ENCODE measurements at regions not wholly inside any gene's neighbourhood (a gene's known extent, or its start where the extent isn't known, plus 50 kb on each side); places are given as distances from the start of the nearest gene placed in this dataset.

- Histone ChIP-seq H2BK5ac (ENCODE audit: low read depth, low read length, poor library complexity, severe bottlenecking) (no peak overlapping the region), H3K36me3 (ENCODE audit: control insufficient read depth, insufficient read depth, low read length) (no peaks in the 10 kb centered on the region), H4K91ac (ENCODE audit: insufficient read depth, low read depth, low read length) (no peak overlapping the region), H3K9me3 (ENCODE audit: control insufficient read depth, insufficient read depth, low read length) (no peaks in the 10 kb centered on the region), H3K9me1 (ENCODE audit: insufficient read depth, low read length) (peaks cover 9% of the 10 kb centered on the region; the same call in 1 of the 2 replicates), H3K4me3 (ENCODE audit: insufficient read depth, low read depth, low read length) (no peak overlapping the region), H2BK120ac (ENCODE audit: low read depth, low read length) (no peak overlapping the region), H3K27ac (ENCODE audit: insufficient read depth, low read length) (no peak overlapping the region), H3K18ac (ENCODE audit: low read depth, low read length) (no peak overlapping the region), H4K20me1 (ENCODE audit: insufficient read depth, low read length) (no peaks in the 10 kb centered on the region), H3K9ac (ENCODE audit: low read depth, low read length) (no peak overlapping the region), H4K8ac (ENCODE audit: low read depth in 2 of 2, low read length in 2 of 2) (no peak overlapping the region), H3K4me1 (ENCODE audit: control insufficient read depth, insufficient read depth, low read length) (peaks cover 7% of the 10 kb centered on the region), H4K5ac (ENCODE audit: low read depth, low read length) (no peak overlapping the region), H2AFZ (replicated peaks; ENCODE audit: low read length, poor library complexity) (no peak overlapping the region), H3K4ac (ENCODE audit: low read depth, low read length) (no peak overlapping the region), H3K79me1 (ENCODE audit: low read depth in 1 of 2, low read length in 2 of 2) (no peaks in the 10 kb centered on the region), H2AK9ac (replicated peaks; ENCODE audit: low read depth, low read length, poor library complexity) (no peak overlapping the region), H2AK5ac (ENCODE audit: low read depth, low read length) (no peak overlapping the region), H3K23ac (ENCODE audit: low read depth, low read length) (no peak overlapping the region), H3K14ac (replicated peaks; ENCODE audit: low read depth, low read length) (no peak overlapping the region; the same call in 1 of the 2 replicates), H3K4me2 (ENCODE audit: low read depth, low read length) (no peak overlapping the region), H3K56ac (ENCODE audit: extremely low read depth, insufficient read depth, low read length) (no peak overlapping the region), H2BK15ac (ENCODE audit: low read depth, low read length) (no peak overlapping the region), H3K27me3 (ENCODE audit: control insufficient read depth, insufficient read depth, low read length) (no peaks in the 10 kb centered on the region), H2BK20ac (ENCODE audit: low read depth, low read length) (no peak overlapping the region)
- no peak for ATAC-seq (ENCODE audit: low read depth)
- WGBS, 2 experiments (ENCODE audit: extremely low coverage in 2 of 2, insufficient read length in 1 of 2) = no CpG with 5 or more reads among the region's 4 CpGs
- intact Hi-C loops (cut with micrococcal nuclease) (no loop called here), dilution Hi-C loops (cut with HindIII; ENCODE audit: low sequenced_read_pairs, unreplicated experiment) (no loop called here), in situ Hi-C loops (cut with MboI; ENCODE audit: low sequenced_read_pairs) (no loop called here)
- ChIA-PET POLR2A (ENCODE audit: unreplicated experiment) (no interaction called here), CTCF (no interaction called here)
- no peak for DNase-seq
- peak; percentile 44 for TF ChIP-seq CEBPB (IDR thresholded peaks at IDR 0.05; ENCODE audit: low read depth, low read length)
- no peak for TF ChIP-seq ELK1 (IDR thresholded peaks at IDR 0.05; ENCODE audit: borderline replicate concordance, low read depth, low read length)
- no TSS peak for BruUV-seq (replicated peaks)
Observed at GRCh38 chr7:115094163-115094562, 172.3 kb downstream of the MDFIC start.
